Fibroblast of lung (primary cell): ENCODE measurements at regions not wholly inside any gene's neighbourhood (a gene's known extent, or its start where the extent isn't known, plus 50 kb on each side); places are given as distances from the start of the nearest gene placed in this dataset.

Experiments used
- EZH2 ChIP-seq: IDR thresholded peaks from 2 replicates; pipeline ENCODE4 v1.5.1; 2012; ENCODE audit warnings: low read length, control low read depth, mild to moderate bottlenecking; ENCODE audit errors: missing control alignments
- TF ChIP-seq, protein P1 (sequence below), 2 donors: IDR thresholded peaks in 1 of 2; conservative IDR thresholded peaks in 1 of 2; 1 replicate in 1 of 2; 2 replicates in 1 of 2; pipeline ENCODE4 v1.5.1; 2011 to 2012; ENCODE audit warnings: low read length in 2 of 2, control low read depth in 1 of 2, inconsistent platforms in 1 of 2, low read depth in 1 of 2, mild to moderate bottlenecking in 1 of 2

DNA sequence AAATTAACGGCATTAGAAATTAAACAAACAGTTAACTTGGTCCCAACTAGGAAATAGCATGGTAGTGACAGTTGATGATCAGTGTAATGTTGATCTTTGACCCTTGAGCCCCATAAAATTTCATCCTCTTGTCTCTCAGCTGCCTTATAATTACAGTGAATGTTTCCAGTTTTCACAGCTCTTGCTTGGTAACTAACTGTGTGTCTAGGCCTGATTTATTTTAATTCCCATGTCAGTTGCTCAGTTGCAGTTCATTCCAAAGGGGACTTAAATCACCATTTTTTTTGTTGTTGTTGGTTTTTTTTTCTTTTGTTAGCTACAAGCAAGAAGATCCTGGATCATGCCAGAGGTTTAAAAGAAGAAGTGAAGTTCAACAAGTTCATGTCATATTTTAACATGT lies 1883.7 kb upstream of the FLRT2 start:
- TF ChIP-seq, protein P1, sequence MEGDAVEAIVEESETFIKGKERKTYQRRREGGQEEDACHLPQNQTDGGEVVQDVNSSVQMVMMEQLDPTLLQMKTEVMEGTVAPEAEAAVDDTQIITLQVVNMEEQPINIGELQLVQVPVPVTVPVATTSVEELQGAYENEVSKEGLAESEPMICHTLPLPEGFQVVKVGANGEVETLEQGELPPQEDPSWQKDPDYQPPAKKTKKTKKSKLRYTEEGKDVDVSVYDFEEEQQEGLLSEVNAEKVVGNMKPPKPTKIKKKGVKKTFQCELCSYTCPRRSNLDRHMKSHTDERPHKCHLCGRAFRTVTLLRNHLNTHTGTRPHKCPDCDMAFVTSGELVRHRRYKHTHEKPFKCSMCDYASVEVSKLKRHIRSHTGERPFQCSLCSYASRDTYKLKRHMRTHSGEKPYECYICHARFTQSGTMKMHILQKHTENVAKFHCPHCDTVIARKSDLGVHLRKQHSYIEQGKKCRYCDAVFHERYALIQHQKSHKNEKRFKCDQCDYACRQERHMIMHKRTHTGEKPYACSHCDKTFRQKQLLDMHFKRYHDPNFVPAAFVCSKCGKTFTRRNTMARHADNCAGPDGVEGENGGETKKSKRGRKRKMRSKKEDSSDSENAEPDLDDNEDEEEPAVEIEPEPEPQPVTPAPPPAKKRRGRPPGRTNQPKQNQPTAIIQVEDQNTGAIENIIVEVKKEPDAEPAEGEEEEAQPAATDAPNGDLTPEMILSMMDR (conservative IDR thresholded peaks at IDR 0.05 in 1 of 2, IDR thresholded peaks at IDR 0.05 in 1 of 2; ENCODE audit: low read depth in 1 of 2, low read length in 2 of 2), result no peak
- TF ChIP-seq EZH2, result no peak
